T-helper 17 cell (primary cell): ENCODE measurements at regions not wholly inside any gene's neighbourhood (a gene's known extent, or its start where the extent isn't known, plus 50 kb on each side); places are given as distances from the start of the nearest gene placed in this dataset.

Experiments
- ATAC-seq: fragments of 150-1000 bp; cut with Tn5 transposase; 2 replicates; pipeline ENCODE4 v1.10.0; 2021; ENCODE audit warnings: mild to moderate bottlenecking, moderate library complexity
- DNase-seq, 3 donors: peaks; one replicate each; pipeline versions ENCODE4 v3.0.0 to v3.0.0-alpha.2; 2020 to 2021
- H3K9me3 ChIP-seq: one replicate; pipeline ENCODE4 v1.7.0; 2013; ENCODE audit warnings: low read length, mild to moderate bottlenecking; ENCODE audit not compliant: control insufficient read depth, poor library complexity, severe bottlenecking
- H3K27ac Mint-ChIP-seq: one replicate; pipeline ENCODE4 v1.8.0; 2022; ENCODE audit warnings: mild to moderate bottlenecking, moderate library complexity, mixed read lengths
- H3K27me3 Mint-ChIP-seq: one replicate; pipeline ENCODE4 v1.8.0; 2022; ENCODE audit warnings: mixed read lengths
- H3K36me3 Mint-ChIP-seq: one replicate; pipeline ENCODE4 v1.8.0; 2022; ENCODE audit warnings: low read depth, mixed read lengths
- H3K4me1 Mint-ChIP-seq: one replicate; pipeline ENCODE4 v1.8.0; 2022; ENCODE audit warnings: mild to moderate bottlenecking, mixed read lengths
- H3K4me3 Mint-ChIP-seq: one replicate; pipeline ENCODE4 v1.8.0; 2022; ENCODE audit warnings: mild to moderate bottlenecking, moderate library complexity, mixed read lengths

GRCh38 chr1:83764209-83764608 is 234.7 kb downstream of the TTLL7 start:
- H3K4me1 Mint-ChIP-seq: peaks cover 4% of the 10 kb centered on the region
- peaks cover 3% of the 10 kb centered on the region for H3K36me3 Mint-ChIP-seq
- no peak for DNase-seq
- no peak for ATAC-seq
- no peaks in the 10 kb centered on the region for H3K9me3 ChIP-seq
- H3K27ac Mint-ChIP-seq: no peak overlapping the region
- H3K27me3 Mint-ChIP-seq: peaks cover 12% of the 10 kb centered on the region
- no peak overlapping the region for H3K4me3 Mint-ChIP-seq

GRCh38 chr1:83763361-83764095 is 235.4 kb downstream of the TTLL7 start:
- H3K36me3 Mint-ChIP-seq: peaks cover 3% of the 10 kb centered on the region
- peaks cover 12% of the 10 kb centered on the region for H3K27me3 Mint-ChIP-seq
- no peak overlapping the region for H3K4me3 Mint-ChIP-seq
- no peak overlapping the region for H3K27ac Mint-ChIP-seq
- ATAC-seq (no peak), DNase-seq (no peak)
- peaks cover 4% of the 10 kb centered on the region for H3K4me1 Mint-ChIP-seq
- H3K9me3 ChIP-seq: no peaks in the 10 kb centered on the region

GRCh38 chr1:83762416-83762815 is 236.5 kb downstream of the TTLL7 start:
- Mint-ChIP-seq H3K4me3 (no peak overlapping the region), H3K4me1 (peaks cover 4% of the 10 kb centered on the region), H3K27ac (no peak overlapping the region), H3K27me3 (peaks cover 12% of the 10 kb centered on the region), H3K36me3 (peaks cover 3% of the 10 kb centered on the region)
- no peaks in the 10 kb centered on the region for H3K9me3 ChIP-seq
- DNase-seq (no peak), ATAC-seq (no peak)

GRCh38 chr1:83762039-83762365 is 236.9 kb downstream of the TTLL7 start:
- Mint-ChIP-seq H3K27ac (no peak overlapping the region), H3K27me3 (peaks cover 12% of the 10 kb centered on the region), H3K4me3 (no peak overlapping the region), H3K4me1 (peaks cover 4% of the 10 kb centered on the region), H3K36me3 (peaks cover 3% of the 10 kb centered on the region)
- DNase-seq (no peak), ATAC-seq (no peak)
- no peaks in the 10 kb centered on the region for H3K9me3 ChIP-seq

GRCh38 chr1:83761167-83762038 is 237.5 kb downstream of the TTLL7 start:
- DNase-seq (no peak), ATAC-seq (peak; percentile 58)
- Mint-ChIP-seq H3K4me1 (peaks cover 4% of the 10 kb centered on the region), H3K36me3 (peaks cover 3% of the 10 kb centered on the region), H3K27ac (no peak overlapping the region), H3K27me3 (peaks cover 12% of the 10 kb centered on the region), H3K4me3 (no peak overlapping the region)
- H3K9me3 ChIP-seq: no peaks in the 10 kb centered on the region

- ATAC-seq (no peak), DNase-seq (no peak)
- H3K27me3 Mint-ChIP-seq: peaks cover 12% of the 10 kb centered on the region
- H3K27ac Mint-ChIP-seq: no peak overlapping the region
- peaks cover 3% of the 10 kb centered on the region for H3K36me3 Mint-ChIP-seq
- no peaks in the 10 kb centered on the region for H3K9me3 ChIP-seq
- peaks cover 4% of the 10 kb centered on the region for H3K4me1 Mint-ChIP-seq
- no peak overlapping the region for H3K4me3 Mint-ChIP-seq
Observed at GRCh38 chr1:83760226-83761021, 238.5 kb downstream of the TTLL7 start.

- DNase-seq (no peak), ATAC-seq (no peak)
- Mint-ChIP-seq H3K4me1 (peaks cover 3% of the 10 kb centered on the region), H3K36me3 (peaks cover 3% of the 10 kb centered on the region), H3K27me3 (peaks cover 9% of the 10 kb centered on the region), H3K27ac (no peak overlapping the region), H3K4me3 (no peak overlapping the region)
- no peaks in the 10 kb centered on the region for H3K9me3 ChIP-seq
Observed at GRCh38 chr1:83756984-83757717, 241.8 kb downstream of the TTLL7 start.

GRCh38 chr1:83751602-83752001 is 247.3 kb downstream of the TTLL7 start:
- ATAC-seq (no peak), DNase-seq (no peak)
- Mint-ChIP-seq H3K27me3 (no peaks in the 10 kb centered on the region), H3K4me3 (no peak overlapping the region), H3K36me3 (no peaks in the 10 kb centered on the region), H3K27ac (no peak overlapping the region), H3K4me1 (no peaks in the 10 kb centered on the region)
- no peaks in the 10 kb centered on the region for H3K9me3 ChIP-seq

GRCh38 chr1:83750201-83750600 is 248.7 kb downstream of the TTLL7 start:
- no peaks in the 10 kb centered on the region for H3K9me3 ChIP-seq
- DNase-seq (no peak), ATAC-seq (no peak)
- Mint-ChIP-seq H3K27ac (no peak overlapping the region), H3K4me3 (no peak overlapping the region), H3K36me3 (no peaks in the 10 kb centered on the region), H3K4me1 (no peaks in the 10 kb centered on the region), H3K27me3 (no peaks in the 10 kb centered on the region)

GRCh38 chr1:83747853-83748482 is 251.0 kb downstream of the TTLL7 start:
- no peaks in the 10 kb centered on the region for H3K27me3 Mint-ChIP-seq
- H3K27ac Mint-ChIP-seq: no peak overlapping the region
- H3K4me1 Mint-ChIP-seq: no peaks in the 10 kb centered on the region
- no peaks in the 10 kb centered on the region for H3K36me3 Mint-ChIP-seq
- no peak overlapping the region for H3K4me3 Mint-ChIP-seq
- DNase-seq (no peak), ATAC-seq (no peak)
- no peaks in the 10 kb centered on the region for H3K9me3 ChIP-seq

- Mint-ChIP-seq H3K4me3 (no peak overlapping the region), H3K27ac (no peak overlapping the region), H3K36me3 (no peaks in the 10 kb centered on the region), H3K27me3 (no peaks in the 10 kb centered on the region), H3K4me1 (no peaks in the 10 kb centered on the region)
- H3K9me3 ChIP-seq: no peaks in the 10 kb centered on the region
- DNase-seq (no peak), ATAC-seq (no peak)
Observed at GRCh38 chr1:83746234-83746633, 252.7 kb downstream of the TTLL7 start.

- no peak overlapping the region for H3K4me3 Mint-ChIP-seq
- no peaks in the 10 kb centered on the region for H3K36me3 Mint-ChIP-seq
- no peaks in the 10 kb centered on the region for H3K27me3 Mint-ChIP-seq
Observed at GRCh38 chr1:83742446-83742845, 256.5 kb downstream of the TTLL7 start.

More at GRCh38 chr1:83742446-83742845, 256.5 kb downstream of the TTLL7 start:
- Mint-ChIP-seq H3K4me1 (no peaks in the 10 kb centered on the region), H3K27ac (no peak overlapping the region)
- H3K9me3 ChIP-seq: no peaks in the 10 kb centered on the region
- ATAC-seq (no peak), DNase-seq (no peak)
